Natural killer cell (primary cell): ENCODE measurements at regions not wholly inside any gene's neighbourhood (a gene's known extent, or its start where the extent isn't known, plus 50 kb on each side); places are given as distances from the start of the nearest gene placed in this dataset.

Source experiments
- ATAC-seq, 3 donors: fragments of 150-1000 bp in 2 of 3; fragments of 200-7000 bp in 1 of 3; cut with Tn5 transposase; 1 replicate in 1 of 3; 2 replicates in 2 of 3; pipeline ENCODE4 v1.10.0; 2021; ENCODE audit warnings: mild to moderate bottlenecking in 2 of 3, moderate library complexity in 2 of 3
- DNase-seq, 2 donors: peaks; one replicate each; pipeline versions ENCODE4 v3.0.0 to v3.0.0-alpha.2; 2013 to 2021; ENCODE audit warnings: mixed read lengths in 1 of 2
- H3K27ac ChIP-seq: one replicate; pipeline ENCODE4 v1.5.1; 2013; ENCODE audit warnings: mild to moderate bottlenecking, low read length
- H3K27me3 ChIP-seq: one replicate; pipeline ENCODE4 v1.6.1; 2013; ENCODE audit warnings: low read length; ENCODE audit not compliant: control insufficient read depth, insufficient read depth
- H3K36me3 ChIP-seq: one replicate; pipeline ENCODE4 v1.6.1; 2013; ENCODE audit warnings: low read length; ENCODE audit not compliant: control insufficient read depth, insufficient read depth
- H3K4me1 ChIP-seq: one replicate; pipeline ENCODE4 v1.6.1; 2013; ENCODE audit warnings: low read length; ENCODE audit not compliant: control insufficient read depth, insufficient read depth
- H3K4me3 ChIP-seq: one replicate; pipeline ENCODE4 v1.5.1; 2013; ENCODE audit warnings: low read length
- H3K9me3 ChIP-seq: one replicate; pipeline ENCODE4 v1.6.1; 2013; ENCODE audit warnings: low read length; ENCODE audit not compliant: control insufficient read depth, insufficient read depth
- H3K27ac Mint-ChIP-seq, 2 donors: one replicate each; pipeline ENCODE4 v1.8.0; 2022; ENCODE audit warnings: mild to moderate bottlenecking in 2 of 2, mixed read lengths in 2 of 2, moderate library complexity in 1 of 2
- H3K27me3 Mint-ChIP-seq, 2 donors: one replicate each; pipeline ENCODE4 v1.8.0; 2022; ENCODE audit warnings: low read depth in 2 of 2, mixed read lengths in 2 of 2
- H3K36me3 Mint-ChIP-seq: one replicate; pipeline ENCODE4 v1.8.0; 2022; ENCODE audit warnings: mixed read lengths
- H3K4me1 Mint-ChIP-seq, 2 donors: one replicate each; pipeline ENCODE4 v1.8.0; 2022; ENCODE audit warnings: mixed read lengths in 2 of 2
- H3K4me3 Mint-ChIP-seq: one replicate; pipeline ENCODE4 v1.8.0; 2022; ENCODE audit warnings: mild to moderate bottlenecking, moderate library complexity, mixed read lengths
- H3K9me3 Mint-ChIP-seq, 2 donors: one replicate each; pipeline ENCODE4 v1.8.0; 2022; ENCODE audit warnings: mixed read lengths in 2 of 2
- CTCF ChIP-seq: fragments of 200-600 bp; IDR thresholded peaks from one replicate; pipeline ENCODE4 v1.8.0; 2022; ENCODE audit warnings: antibody characterized with exemption
- WGBS: methylation state at CpG from one replicate; pipeline ENCODE4 v1.1.7; 2013; ENCODE audit warnings: missing lambda C conversion rate; ENCODE audit not compliant: insufficient coverage; 5-methylcytosine and 5-hydroxymethylcytosine counted together
- intact Hi-C: fragments of 100-400 bp; cut with micrococcal nuclease; formaldehyde crosslinking; loops from one replicate; pipeline ENCODE4 v1.14.2; 2022

GRCh38 chr4:30434656-30435055 is 285.5 kb upstream of the PCDH7 start:
- Mint-ChIP-seq H3K4me3 (no peak overlapping the region), H3K9me3 (peaks cover 15% of the 10 kb centered on the region in 2 donors), H3K27me3 (no peaks in the 10 kb centered on the region), H3K36me3 (peaks cover 5% of the 10 kb centered on the region), H3K27ac (no peak overlapping the region), H3K4me1 (no peaks in the 10 kb centered on the region)
- no peak overlapping the region for H3K27ac ChIP-seq
- no peaks in the 10 kb centered on the region for H3K27me3 ChIP-seq
- intact Hi-C loops = no loop called here
- H3K36me3 ChIP-seq = no peaks in the 10 kb centered on the region
- H3K4me3 ChIP-seq = no peak overlapping the region
- no peaks in the 10 kb centered on the region for H3K4me1 ChIP-seq
- ATAC-seq (no peak), DNase-seq (no peak)
- no peak for TF ChIP-seq CTCF
- 40% methylated on average over 2 of the region's 2 CpGs for WGBS
- no peaks in the 10 kb centered on the region for H3K9me3 ChIP-seq

- no peak for DNase-seq
- no peak overlapping the region for H3K27ac Mint-ChIP-seq
- Histone ChIP-seq H3K27ac (no peak overlapping the region), H3K36me3 (no peaks in the 10 kb centered on the region), H3K27me3 (no peaks in the 10 kb centered on the region), H3K4me1 (no peaks in the 10 kb centered on the region), H3K9me3 (no peaks in the 10 kb centered on the region), H3K4me3 (no peak overlapping the region)
- intact Hi-C loops = no loop called here
- H3K27me3 Mint-ChIP-seq = no peaks in the 10 kb centered on the region
- H3K4me3 Mint-ChIP-seq = no peak overlapping the region
- WGBS = 60% methylated on average over 1 of the region's 1 CpG
- ATAC-seq = no peak
- H3K4me1 Mint-ChIP-seq = no peaks in the 10 kb centered on the region
- peaks cover 6% of the 10 kb centered on the region for H3K36me3 Mint-ChIP-seq
- H3K9me3 Mint-ChIP-seq = peaks cover 11 to 13% of the 10 kb centered on the region in 2 donors
- TF ChIP-seq CTCF = no peak
Measured at GRCh38 chr4:30436394-30436793, 283.8 kb upstream of the PCDH7 start.

GRCh38 chr4:30437316-30437715 is 282.9 kb upstream of the PCDH7 start:
- no peak for DNase-seq
- no peak overlapping the region for H3K27ac ChIP-seq
- no peak overlapping the region for H3K4me3 ChIP-seq
- H3K9me3 ChIP-seq = no peaks in the 10 kb centered on the region
- no peak for TF ChIP-seq CTCF
- Mint-ChIP-seq H3K36me3 (peaks cover 6% of the 10 kb centered on the region), H3K4me3 (no peak overlapping the region), H3K9me3 (peaks cover 11% of the 10 kb centered on the region in 2 donors), H3K4me1 (no peaks in the 10 kb centered on the region), H3K27ac (no peak overlapping the region), H3K27me3 (no peaks in the 10 kb centered on the region)
- ATAC-seq = no peak
- intact Hi-C loops = no loop called here
- no peaks in the 10 kb centered on the region for H3K36me3 ChIP-seq
- no peaks in the 10 kb centered on the region for H3K4me1 ChIP-seq
- WGBS = 71% methylated on average over 3 of the region's 3 CpGs
- no peaks in the 10 kb centered on the region for H3K27me3 ChIP-seq

- Mint-ChIP-seq H3K27me3 (no peaks in the 10 kb centered on the region), H3K36me3 (peaks cover 6% of the 10 kb centered on the region), H3K4me1 (no peaks in the 10 kb centered on the region), H3K27ac (no peak overlapping the region), H3K9me3 (peaks cover 10 to 16% of the 10 kb centered on the region in 2 donors), H3K4me3 (no peak overlapping the region)
- Histone ChIP-seq H3K4me3 (no peak overlapping the region), H3K4me1 (no peaks in the 10 kb centered on the region), H3K27ac (no peak overlapping the region), H3K36me3 (no peaks in the 10 kb centered on the region), H3K9me3 (no peaks in the 10 kb centered on the region), H3K27me3 (no peaks in the 10 kb centered on the region)
- 59% methylated on average over 2 of the region's 2 CpGs for WGBS
- no peak for TF ChIP-seq CTCF
- ATAC-seq = no peak
- intact Hi-C loops = no loop called here
- DNase-seq = no peak
Measured at GRCh38 chr4:30443289-30443688, 276.9 kb upstream of the PCDH7 start.
